IgD-negative memory B cell (primary cell): ENCODE measurements at regions not wholly inside any gene's neighbourhood (a gene's known extent, or its start where the extent isn't known, plus 50 kb on each side); places are given as distances from the start of the nearest gene placed in this dataset.

ENCODE experiments used
- H3K27ac Mint-ChIP-seq, 3 donors: one replicate each; pipeline ENCODE4 v1.8.0; 2020 to 2022; ENCODE audit warnings: mild to moderate bottlenecking in 3 of 3, mixed read lengths in 3 of 3, moderate library complexity in 1 of 3
- H3K27me3 Mint-ChIP-seq: one replicate; pipeline ENCODE4 v1.8.0; 2021; ENCODE audit warnings: mixed read lengths
- H3K36me3 Mint-ChIP-seq: one replicate; pipeline ENCODE4 v1.8.0; 2020; ENCODE audit warnings: mild to moderate bottlenecking, mixed read lengths
- H3K4me1 Mint-ChIP-seq, 3 donors: one replicate each; pipeline ENCODE4 v1.8.0; 2020 to 2022; ENCODE audit warnings: mixed read lengths in 3 of 3, mild to moderate bottlenecking in 1 of 3
- H3K4me3 Mint-ChIP-seq, 4 donors: one replicate each; pipeline ENCODE4 v1.8.0; 2020 to 2022; ENCODE audit warnings: mild to moderate bottlenecking in 4 of 4, mixed read lengths in 4 of 4, moderate library complexity in 3 of 4
- H3K9me3 Mint-ChIP-seq, 3 donors: one replicate each; pipeline ENCODE4 v1.8.0; 2020 to 2021; ENCODE audit warnings: mixed read lengths in 3 of 3, mild to moderate bottlenecking in 1 of 3

DNA sequence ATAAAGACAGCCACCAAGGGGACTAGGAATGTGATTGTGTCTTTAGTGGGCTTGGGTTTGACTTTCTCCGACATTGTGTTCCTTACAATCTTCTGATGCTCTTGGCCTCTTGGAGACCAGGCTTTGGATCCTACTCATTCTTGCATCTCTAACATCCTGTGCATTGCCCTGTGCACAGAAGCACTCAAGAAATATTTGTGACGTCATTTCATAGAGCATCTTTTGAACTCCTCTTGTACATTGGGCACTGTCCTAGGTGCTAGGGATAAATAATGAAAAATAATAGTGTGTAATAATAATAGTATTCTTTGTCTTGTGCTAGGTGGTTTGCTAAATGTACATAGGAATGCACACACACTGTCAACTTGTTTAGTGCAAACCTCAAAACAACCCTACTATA lies 108.8 kb upstream of the LHX5 start:
- Mint-ChIP-seq H3K27me3 (peaks cover 27% of the 10 kb centered on the region), H3K9me3 (peaks cover 5 to 11% (median 8%) of the 10 kb centered on the region in 3 donors), H3K36me3 (no peaks in the 10 kb centered on the region), H3K4me1 (no peaks in the 10 kb centered on the region), H3K27ac (peak overlapping the region in 1 of 3 donors; percentile 40), H3K4me3 (no peak overlapping the region)

DNA sequence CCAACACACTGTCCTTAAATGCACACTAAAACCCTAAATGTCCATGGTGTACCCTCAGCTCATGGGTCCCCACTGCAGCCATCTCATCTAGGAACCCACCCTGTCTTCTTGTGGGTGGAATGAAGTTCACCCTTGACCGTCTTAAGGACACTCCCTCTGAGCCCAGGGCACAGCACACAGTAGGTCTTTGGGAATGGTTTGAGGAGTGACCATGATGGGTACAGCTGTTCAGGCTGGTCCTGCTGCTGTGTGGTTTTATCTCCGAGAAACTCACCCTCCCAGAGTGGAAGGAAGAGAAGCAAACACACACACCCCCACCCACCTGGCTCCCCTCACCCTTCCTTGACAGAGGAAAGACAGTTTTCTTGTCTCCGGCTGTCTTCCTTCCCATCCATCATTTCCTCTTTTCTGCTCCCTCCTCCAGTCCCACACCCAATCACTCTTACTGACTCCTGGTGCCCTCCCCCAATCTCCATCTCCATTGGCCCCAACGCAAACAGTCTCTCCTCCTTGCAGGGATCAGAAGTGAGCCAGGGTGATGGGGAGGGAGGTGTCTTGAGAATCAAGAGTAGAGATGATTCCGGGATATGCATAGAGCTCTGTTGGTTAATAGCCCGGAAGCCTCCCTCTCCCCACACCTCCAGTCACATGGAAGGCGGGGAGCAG lies 105.9 kb upstream of the LHX5 start:
- peaks cover 5 to 11% (median 8%) of the 10 kb centered on the region in 3 donors for H3K9me3 Mint-ChIP-seq
- no peak overlapping the region for H3K27ac Mint-ChIP-seq
- H3K4me3 Mint-ChIP-seq: no peak overlapping the region
- H3K36me3 Mint-ChIP-seq: no peaks in the 10 kb centered on the region
- no peaks in the 10 kb centered on the region for H3K4me1 Mint-ChIP-seq
- H3K27me3 Mint-ChIP-seq: peaks cover 22% of the 10 kb centered on the region

DNA sequence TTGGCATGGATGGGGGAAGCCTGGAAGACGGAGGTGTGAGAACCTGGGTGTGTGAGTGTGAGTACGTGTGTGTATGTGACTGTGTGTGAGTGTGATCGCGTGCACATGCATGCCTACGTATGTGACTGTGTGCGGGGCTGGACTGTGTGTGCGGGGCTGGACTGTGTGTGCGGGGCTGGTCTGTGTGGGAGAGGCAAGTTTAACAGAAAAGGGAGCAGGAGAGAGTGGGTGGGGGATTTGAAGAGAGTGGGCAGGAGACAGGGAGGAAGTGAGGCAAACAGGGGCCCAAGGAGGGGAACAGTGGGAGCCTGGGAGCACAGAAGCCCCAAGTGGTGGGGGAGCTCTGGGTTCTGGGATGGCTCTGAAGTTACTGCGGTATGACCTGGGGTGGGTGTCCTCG lies 103.7 kb upstream of the LHX5 start:
- Mint-ChIP-seq H3K27me3 (peaks cover 18% of the 10 kb centered on the region), H3K4me1 (no peaks in the 10 kb centered on the region), H3K27ac (peak overlapping the region in 1 of 3 donors; percentile 36), H3K36me3 (peaks cover under 1% of the 10 kb centered on the region), H3K4me3 (no peak overlapping the region), H3K9me3 (peaks cover under 1 to 9% (median 2%) of the 10 kb centered on the region in 3 donors)

DNA sequence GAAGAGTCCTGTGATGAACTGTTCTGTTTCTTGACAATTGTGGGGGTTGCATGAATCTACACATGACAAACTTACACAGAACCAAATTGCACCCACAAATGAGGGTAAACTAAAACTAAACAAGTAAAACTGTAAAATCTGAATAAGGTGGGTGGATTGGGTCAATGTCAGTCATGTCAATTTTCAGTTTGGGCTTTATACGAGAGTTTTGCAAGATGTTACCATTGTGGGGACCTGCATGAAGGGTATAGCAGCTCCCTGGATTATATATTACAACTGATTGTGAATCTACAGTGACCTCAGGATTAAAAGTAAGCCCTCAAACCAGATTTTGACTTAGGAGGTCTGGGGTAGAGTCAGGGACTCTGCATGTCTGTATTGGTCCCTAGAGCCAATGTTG lies 101.5 kb upstream of the LHX5 start:
- H3K36me3 Mint-ChIP-seq: peaks cover 2% of the 10 kb centered on the region
- peaks cover 0 to 9% (median 2%) of the 10 kb centered on the region in 3 donors for H3K9me3 Mint-ChIP-seq
- no peak overlapping the region for H3K27ac Mint-ChIP-seq
- H3K4me1 Mint-ChIP-seq: no peaks in the 10 kb centered on the region
- H3K27me3 Mint-ChIP-seq: peaks cover 8% of the 10 kb centered on the region
- no peak overlapping the region for H3K4me3 Mint-ChIP-seq

DNA sequence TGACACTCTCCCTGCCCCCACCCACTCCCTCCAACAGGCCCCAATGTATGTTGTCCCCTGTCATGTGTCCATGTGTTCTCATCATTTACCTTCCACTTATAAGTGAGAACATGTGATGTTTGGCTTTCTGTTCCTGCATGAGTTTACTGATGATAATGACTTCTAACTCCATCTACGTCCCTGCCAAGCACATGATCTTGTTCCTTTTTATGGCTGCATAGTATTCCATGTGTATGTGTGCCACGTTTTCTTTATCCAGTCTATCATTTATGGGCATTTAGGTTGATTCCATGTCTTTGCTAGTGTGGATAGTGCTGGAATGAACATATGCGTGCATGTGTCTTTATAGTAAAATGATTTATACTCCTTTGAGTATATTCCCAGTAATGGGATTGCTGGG lies 100.0 kb upstream of the LHX5 start:
- H3K4me3 Mint-ChIP-seq: no peak overlapping the region
- H3K27me3 Mint-ChIP-seq: peaks cover 3% of the 10 kb centered on the region
- H3K9me3 Mint-ChIP-seq: peaks cover 0 to 9% (median 2%) of the 10 kb centered on the region in 3 donors
- peaks cover 2% of the 10 kb centered on the region for H3K36me3 Mint-ChIP-seq
- H3K4me1 Mint-ChIP-seq: no peaks in the 10 kb centered on the region
- H3K27ac Mint-ChIP-seq: no peak overlapping the region

DNA sequence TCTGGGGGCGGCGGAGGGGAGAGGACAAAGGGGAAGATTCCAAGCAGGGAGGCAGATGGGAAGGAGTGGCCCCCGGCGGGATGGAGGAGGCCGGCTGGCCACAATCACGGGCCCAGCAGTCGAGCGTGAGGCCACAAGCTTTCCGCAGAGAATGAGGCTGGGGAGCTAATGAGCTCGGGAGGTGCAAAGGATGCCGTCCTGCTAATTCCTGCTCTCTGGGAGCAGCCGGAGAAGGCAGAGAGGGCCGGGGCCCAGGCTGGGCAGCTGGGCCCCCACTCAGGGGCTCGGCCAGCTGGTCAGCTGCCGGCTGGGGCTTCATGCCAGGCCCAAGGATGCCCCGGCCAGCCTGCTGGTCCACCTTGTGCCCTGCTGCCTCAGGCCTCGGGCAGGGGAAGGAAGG lies 98.1 kb upstream of the LHX5 start:
- H3K4me3 Mint-ChIP-seq: no peak overlapping the region
- H3K9me3 Mint-ChIP-seq: peaks cover 0 to 9% (median 2%) of the 10 kb centered on the region in 3 donors
- H3K27me3 Mint-ChIP-seq: peaks cover 6% of the 10 kb centered on the region
- no peaks in the 10 kb centered on the region for H3K4me1 Mint-ChIP-seq
- no peak overlapping the region for H3K27ac Mint-ChIP-seq
- H3K36me3 Mint-ChIP-seq: peaks cover 2% of the 10 kb centered on the region

DNA sequence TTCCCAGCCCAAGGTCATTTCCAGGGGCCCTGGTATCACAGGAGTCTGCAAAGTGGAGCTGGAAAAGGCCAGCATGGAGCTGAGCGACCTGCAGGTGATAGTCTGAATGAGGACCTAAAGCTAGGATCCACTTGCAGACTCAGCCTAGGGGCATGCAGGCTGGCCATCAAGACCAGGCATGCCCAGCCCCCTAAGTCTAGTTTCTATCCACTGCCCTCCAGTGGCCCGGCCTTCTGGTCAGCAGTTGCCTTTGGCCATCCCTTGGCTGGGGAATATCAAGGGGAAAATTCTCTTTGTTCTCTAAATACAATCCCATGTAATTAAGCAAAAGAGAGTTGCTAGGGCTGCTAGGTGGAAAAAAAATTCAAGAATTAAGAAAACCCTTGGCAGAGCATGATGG lies 96.3 kb upstream of the LHX5 start:
- H3K4me3 Mint-ChIP-seq: no peak overlapping the region
- H3K9me3 Mint-ChIP-seq: peaks cover 1 to 9% (median 2%) of the 10 kb centered on the region in 3 donors
- peaks cover 7% of the 10 kb centered on the region for H3K27me3 Mint-ChIP-seq
- H3K27ac Mint-ChIP-seq: no peak overlapping the region
- no peaks in the 10 kb centered on the region for H3K4me1 Mint-ChIP-seq
- H3K36me3 Mint-ChIP-seq: peaks cover 2% of the 10 kb centered on the region

DNA sequence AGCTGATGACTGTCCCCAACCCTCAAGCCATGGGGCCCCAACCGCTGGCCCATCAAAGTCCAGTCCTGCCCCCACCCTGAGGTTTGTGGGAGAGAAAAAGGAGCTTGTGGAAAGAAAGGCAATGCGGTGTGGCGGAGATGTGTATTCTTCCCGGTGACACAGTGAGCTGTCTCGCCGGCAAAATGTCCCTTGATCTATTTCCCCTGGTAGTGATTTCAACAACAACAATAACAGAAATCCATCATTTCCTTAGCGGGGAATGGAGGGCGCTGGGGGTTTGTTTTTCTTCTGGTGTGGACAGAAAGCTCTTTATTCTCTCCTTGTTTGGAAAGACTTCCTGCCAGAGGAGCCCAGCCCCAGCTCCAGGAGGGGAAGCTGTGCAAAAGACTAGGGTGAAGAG lies 93.7 kb upstream of the LHX5 start:
- Mint-ChIP-seq H3K4me1 (peaks cover 0 to 1% (median 0%) of the 10 kb centered on the region in 3 donors), H3K36me3 (peaks cover 2% of the 10 kb centered on the region), H3K4me3 (no peak overlapping the region), H3K9me3 (peaks cover 0 to 1% (median 0%) of the 10 kb centered on the region in 3 donors), H3K27me3 (peaks cover 7% of the 10 kb centered on the region), H3K27ac (no peak overlapping the region)

DNA sequence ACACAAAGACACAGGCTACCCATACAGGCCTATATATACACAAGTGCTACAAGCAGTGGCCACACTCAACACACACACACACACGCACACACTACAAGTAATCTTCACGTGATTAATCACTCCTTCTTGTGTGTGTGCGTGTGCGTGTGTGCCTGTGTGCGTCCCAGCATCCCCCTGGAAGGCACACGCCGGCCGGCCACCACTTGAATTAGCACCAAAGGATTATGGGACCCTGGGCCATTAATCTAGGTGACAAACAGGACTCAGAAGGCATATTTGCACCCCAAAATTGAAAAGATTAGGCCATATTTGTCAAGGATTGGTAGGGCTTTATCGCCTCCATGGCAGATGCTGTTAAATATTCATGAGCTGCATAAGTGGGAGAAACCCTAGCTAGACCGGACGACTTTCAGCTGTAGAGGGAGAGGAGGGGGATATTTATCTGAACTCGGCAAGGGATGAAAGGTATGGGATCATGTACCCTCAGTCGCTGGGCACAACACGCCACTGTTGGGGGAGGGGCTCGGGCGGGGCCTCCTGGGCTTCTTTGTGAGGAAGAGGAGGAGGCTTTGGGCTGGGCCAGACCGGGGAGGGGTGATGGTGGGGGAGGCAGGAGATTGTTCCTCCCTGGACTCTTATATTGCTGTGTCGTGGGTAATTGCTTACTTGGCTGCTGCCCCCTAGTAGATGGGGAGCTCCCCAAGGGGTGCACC lies 89.6 kb upstream of the LHX5 start:
- H3K4me3 Mint-ChIP-seq: no peak overlapping the region
- H3K36me3 Mint-ChIP-seq: no peaks in the 10 kb centered on the region
- peaks cover 0 to 2% (median 1%) of the 10 kb centered on the region in 3 donors for H3K9me3 Mint-ChIP-seq
- H3K27ac Mint-ChIP-seq: no peak overlapping the region
- peaks cover 0 to 1% (median 0%) of the 10 kb centered on the region in 3 donors for H3K4me1 Mint-ChIP-seq
- H3K27me3 Mint-ChIP-seq: peaks cover 7% of the 10 kb centered on the region

DNA sequence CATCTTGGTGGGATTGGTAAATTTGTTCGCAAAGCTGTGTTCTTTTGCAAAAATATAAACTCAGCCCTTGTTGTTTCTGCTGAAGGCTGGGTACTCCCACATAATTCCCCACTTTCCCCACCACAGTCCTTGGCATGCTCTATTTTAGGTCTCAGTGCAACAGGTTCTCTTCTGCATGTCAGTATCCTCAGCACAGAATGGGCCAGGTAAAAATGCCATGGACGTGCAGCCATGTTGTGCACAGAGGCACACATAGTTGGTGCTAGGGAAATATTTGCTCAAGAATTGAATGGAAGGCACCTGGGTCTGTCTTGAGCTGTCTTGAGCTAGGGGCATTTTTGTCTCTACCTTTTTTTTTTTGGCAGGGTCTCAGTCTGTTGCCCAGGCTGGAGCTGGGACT lies 87.8 kb upstream of the LHX5 start:
- H3K27me3 Mint-ChIP-seq: peaks cover 6% of the 10 kb centered on the region
- H3K4me1 Mint-ChIP-seq: peaks cover 0 to 1% (median 0%) of the 10 kb centered on the region in 3 donors
- H3K9me3 Mint-ChIP-seq: peaks cover 0 to 6% (median 1%) of the 10 kb centered on the region in 3 donors
- no peaks in the 10 kb centered on the region for H3K36me3 Mint-ChIP-seq
- H3K27ac Mint-ChIP-seq: no peak overlapping the region
- H3K4me3 Mint-ChIP-seq: no peak overlapping the region

DNA sequence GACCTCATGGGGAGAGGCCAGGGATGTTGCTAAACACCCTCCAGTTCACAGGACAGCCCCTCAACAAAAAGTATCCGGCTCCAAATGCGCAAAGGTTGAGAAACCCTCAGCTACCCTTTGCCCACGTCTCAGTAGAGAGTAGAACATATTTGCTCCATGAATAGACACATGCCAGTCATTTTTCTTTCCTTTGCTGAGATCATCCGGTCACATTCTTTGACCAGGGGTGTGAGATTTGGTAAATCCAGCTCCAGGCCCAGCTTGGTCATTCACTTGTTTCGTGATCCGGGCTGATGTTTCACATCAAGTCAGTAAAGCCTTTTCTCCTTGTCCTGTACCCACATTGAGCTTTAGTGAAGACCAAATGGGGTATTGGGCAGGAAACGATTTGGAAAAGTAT lies 83.6 kb upstream of the LHX5 start:
- Mint-ChIP-seq H3K9me3 (peaks cover 1 to 6% (median 3%) of the 10 kb centered on the region in 3 donors), H3K27ac (no peak overlapping the region), H3K4me3 (no peak overlapping the region), H3K27me3 (peaks cover 6% of the 10 kb centered on the region), H3K4me1 (no peaks in the 10 kb centered on the region), H3K36me3 (no peaks in the 10 kb centered on the region)

DNA sequence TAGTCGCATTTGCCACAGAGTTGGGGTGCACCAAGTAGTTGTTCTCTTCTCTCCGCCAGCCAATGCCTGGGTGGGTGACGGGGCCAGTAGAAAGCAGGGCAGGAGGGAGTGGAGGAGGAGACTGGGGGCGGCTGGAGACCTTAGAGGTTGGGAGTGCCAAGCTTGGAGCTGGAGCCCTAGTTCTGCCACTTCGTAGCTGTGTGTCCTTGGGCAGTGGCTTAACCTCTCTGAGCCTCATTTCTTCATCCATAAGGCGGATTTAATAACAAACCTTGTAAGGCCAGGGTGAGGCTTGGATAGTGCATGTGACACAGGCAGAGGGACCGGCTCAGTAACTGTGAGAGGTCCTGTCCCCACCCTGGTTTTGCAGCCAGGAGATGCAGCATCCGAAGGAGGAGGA lies 81.1 kb upstream of the LHX5 start:
- Mint-ChIP-seq H3K9me3 (peaks cover 3 to 12% (median 9%) of the 10 kb centered on the region in 3 donors), H3K27me3 (peaks cover 8% of the 10 kb centered on the region), H3K4me1 (no peaks in the 10 kb centered on the region), H3K36me3 (no peaks in the 10 kb centered on the region), H3K4me3 (no peak overlapping the region), H3K27ac (no peak overlapping the region)

DNA sequence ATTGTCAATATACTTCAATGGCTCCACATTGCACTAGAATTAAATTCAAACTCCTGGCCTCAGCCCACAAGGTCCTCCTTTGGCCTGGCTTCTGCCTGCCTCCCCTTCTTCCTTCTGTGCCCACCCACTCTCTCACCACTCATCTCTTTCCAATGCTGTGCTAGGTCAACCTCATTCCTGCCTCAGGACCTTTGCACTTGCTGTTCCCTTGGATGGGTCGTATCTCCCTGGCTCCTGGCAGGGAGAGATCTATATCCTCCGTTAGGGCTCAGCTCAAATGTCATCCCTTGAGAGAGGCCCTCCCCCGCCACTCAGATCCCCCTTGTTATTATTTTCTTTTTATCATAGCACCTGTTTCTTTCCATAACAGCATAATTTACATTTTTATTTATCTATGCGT lies 79.9 kb upstream of the LHX5 start:
- H3K27ac Mint-ChIP-seq: no peak overlapping the region
- H3K4me3 Mint-ChIP-seq: peak overlapping the region in 1 of 4 donors; percentile 25
- H3K36me3 Mint-ChIP-seq: no peaks in the 10 kb centered on the region
- peaks cover 3 to 12% (median 9%) of the 10 kb centered on the region in 3 donors for H3K9me3 Mint-ChIP-seq
- H3K27me3 Mint-ChIP-seq: peaks cover 8% of the 10 kb centered on the region
- H3K4me1 Mint-ChIP-seq: no peaks in the 10 kb centered on the region

DNA sequence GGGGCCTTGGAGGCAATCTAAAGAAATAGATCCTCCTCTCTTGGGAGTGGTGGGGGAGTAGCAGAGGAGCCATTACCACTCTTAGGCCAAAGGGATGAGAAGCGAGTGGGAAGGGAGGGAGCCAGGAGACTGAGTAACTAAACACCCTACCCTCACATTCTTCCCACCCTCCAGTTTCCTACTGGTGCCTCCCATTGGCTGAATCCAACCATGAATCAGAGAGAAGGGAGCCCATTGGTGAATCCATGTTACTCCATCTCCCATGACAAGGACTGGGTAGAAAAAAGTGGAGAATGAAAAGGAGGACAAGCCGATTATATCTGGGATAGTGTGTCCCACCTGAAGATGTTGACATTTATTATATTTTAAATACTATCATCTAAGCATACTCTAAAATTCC lies 76.8 kb upstream of the LHX5 start:
- Mint-ChIP-seq H3K9me3 (peaks cover 3 to 13% (median 5%) of the 10 kb centered on the region in 3 donors), H3K4me3 (no peak overlapping the region), H3K27ac (no peak overlapping the region), H3K36me3 (no peaks in the 10 kb centered on the region), H3K27me3 (peaks cover 8% of the 10 kb centered on the region), H3K4me1 (no peaks in the 10 kb centered on the region)

DNA sequence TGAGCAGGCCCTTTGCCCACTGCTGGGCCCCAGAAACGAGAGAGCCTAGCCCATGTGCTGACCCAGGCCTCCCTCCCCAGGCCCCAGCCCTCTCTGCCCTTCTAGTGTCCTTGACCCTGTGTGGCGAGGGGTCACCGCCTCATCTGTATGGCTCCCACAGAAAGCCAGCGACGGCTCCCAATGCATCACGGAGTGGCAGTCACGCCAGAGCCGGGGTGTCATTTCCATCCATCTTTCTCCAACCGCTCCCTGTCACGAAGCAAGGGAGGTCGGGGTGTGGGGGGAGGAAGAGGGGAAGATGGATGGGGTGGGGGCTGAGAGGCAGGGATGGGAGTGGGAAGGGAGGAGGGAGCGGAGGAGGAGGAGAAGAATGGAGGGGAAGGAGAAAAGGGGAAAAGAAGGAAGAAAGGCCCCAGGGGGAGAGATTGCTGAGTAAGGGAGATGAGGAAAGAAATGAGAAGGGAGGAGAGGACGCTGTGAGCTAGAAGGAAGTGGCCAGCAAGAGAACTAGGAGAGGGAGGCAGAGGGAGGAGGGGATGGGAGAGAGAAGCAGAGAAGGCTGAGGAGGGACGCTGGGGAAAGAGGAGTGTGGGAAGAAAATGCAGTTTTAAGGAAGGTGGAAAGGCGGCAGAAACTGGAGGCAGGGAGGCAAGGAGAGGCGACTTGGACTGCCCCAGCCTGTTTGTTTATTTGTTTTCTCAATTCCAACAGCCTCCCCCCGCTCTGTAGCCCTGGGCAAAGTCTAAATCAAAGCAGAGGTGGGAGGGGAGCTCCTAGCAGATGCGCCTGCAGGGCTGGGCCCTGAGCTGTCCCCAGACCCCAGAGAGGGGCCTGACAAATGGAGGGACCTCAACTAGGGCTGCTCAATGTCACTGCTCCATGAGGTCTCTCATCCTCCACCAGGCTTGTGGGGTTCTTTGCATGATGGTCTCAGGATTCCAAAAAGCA lies 75.5 kb upstream of the LHX5 start:
- H3K9me3 Mint-ChIP-seq: peaks cover 3 to 12% (median 5%) of the 10 kb centered on the region in 3 donors
- H3K27me3 Mint-ChIP-seq: peaks cover 10% of the 10 kb centered on the region
- no peaks in the 10 kb centered on the region for H3K36me3 Mint-ChIP-seq
- no peaks in the 10 kb centered on the region for H3K4me1 Mint-ChIP-seq
- no peak overlapping the region for H3K27ac Mint-ChIP-seq
- no peak overlapping the region for H3K4me3 Mint-ChIP-seq
